Psoas muscle (tissue), 7 donors: ENCODE measurements at regions not wholly inside any gene's neighbourhood (a gene's known extent, or its start where the extent isn't known, plus 50 kb on each side); places are given as distances from the start of the nearest gene placed in this dataset.

Experiments
- ATAC-seq, 4 donors: fragments of 200-7000 bp; cut with Tn5 transposase; one replicate each; pipeline ENCODE4 v1.9.1; 2020; ENCODE audit warnings: moderate library complexity in 3 of 4, mild to moderate bottlenecking in 2 of 4
- DNase-seq, 2 donors: peaks; one replicate each; pipeline ENCODE4 v3.0.0-alpha.2; 2020
- H3K27ac ChIP-seq: fragments of 200-600 bp; one replicate; pipeline ENCODE4 v1.8.0; 2022
- H3K27me3 ChIP-seq, 3 donors: fragments of 200-600 bp in 1 of 3; one replicate each; pipeline versions ENCODE4 v1.6.1 to v1.8.0; 2013 to 2022; ENCODE audit warnings: low read length in 2 of 3, mild to moderate bottlenecking in 2 of 3, moderate library complexity in 1 of 3; ENCODE audit not compliant: insufficient read depth in 3 of 3
- H3K36me3 ChIP-seq, 2 donors: fragments of 200-600 bp in 1 of 2; one replicate each; pipeline versions ENCODE4 v1.6.1 to v1.8.0; 2013 to 2022; ENCODE audit warnings: low read depth in 1 of 2, mild to moderate bottlenecking in 1 of 2, moderate library complexity in 1 of 2; ENCODE audit not compliant: insufficient read depth in 1 of 2
- H3K4me1 ChIP-seq: fragments of 200-600 bp; one replicate; pipeline ENCODE4 v1.8.0; 2022
- H3K4me3 ChIP-seq: fragments of 200-600 bp; one replicate; pipeline ENCODE4 v1.8.0; 2022; ENCODE audit warnings: mild to moderate bottlenecking
- H3K9me3 ChIP-seq: fragments of 200-600 bp; one replicate; pipeline ENCODE4 v1.8.0; 2022
- WGBS, 3 donors: extraction: QIAGEN DNeasy Blood & Tissue Kit; methylation state at CpG; one replicate each; pipeline versions ENCODE4 v1.1.6 to v1.1.7; 2013; 5-methylcytosine and 5-hydroxymethylcytosine counted together
- intact Hi-C, 2 donors: fragments of 100-400 bp; cut with DNase I; formaldehyde crosslinking; loops; one replicate each; pipeline versions ENCODE4 v1.11.0 to v1.14.2; 2022
- TF ChIP-seq, protein P1 (sequence below): fragments of 200-600 bp; IDR thresholded peaks from one replicate; pipeline ENCODE4 v1.8.0; 2022; ENCODE audit warnings: antibody characterized with exemption
- donor health status: healthy with polysubstance abuse.
- donor health status: DM: no; HTN: no; CAD: no; lungs with moderate emphysema.
- donor health status: Bipolar disorder and iron deficiency.
- donor health status: healthy.
- donor health status: DM: yes; HTN: yes; CAD: no.
- donor health status: DM: no; HTN: no; CAD: no.
- donor health status: DM: yes; HTN: yes; CAD: no.

DNA sequence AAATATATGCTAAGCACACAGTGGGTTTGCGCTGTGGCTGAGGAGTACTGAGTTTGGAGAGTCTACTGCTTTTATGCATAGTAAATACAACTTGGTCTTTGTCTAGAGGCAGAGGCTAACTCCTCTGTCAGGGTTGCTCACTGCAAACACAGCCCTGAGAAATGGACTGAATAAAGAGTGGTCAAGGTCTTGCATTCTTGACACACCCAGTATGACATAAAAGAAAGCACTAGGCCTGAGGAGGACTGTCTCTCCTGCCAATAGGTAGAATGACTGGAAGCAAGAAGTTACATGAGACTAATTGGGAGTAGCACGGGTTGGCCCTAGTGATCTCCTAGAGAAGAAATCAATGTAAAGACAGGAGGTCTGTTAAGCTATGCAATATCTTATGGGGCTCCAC, 367.2 kb upstream of the B3GALT2 start:
- TF ChIP-seq, protein P1, sequence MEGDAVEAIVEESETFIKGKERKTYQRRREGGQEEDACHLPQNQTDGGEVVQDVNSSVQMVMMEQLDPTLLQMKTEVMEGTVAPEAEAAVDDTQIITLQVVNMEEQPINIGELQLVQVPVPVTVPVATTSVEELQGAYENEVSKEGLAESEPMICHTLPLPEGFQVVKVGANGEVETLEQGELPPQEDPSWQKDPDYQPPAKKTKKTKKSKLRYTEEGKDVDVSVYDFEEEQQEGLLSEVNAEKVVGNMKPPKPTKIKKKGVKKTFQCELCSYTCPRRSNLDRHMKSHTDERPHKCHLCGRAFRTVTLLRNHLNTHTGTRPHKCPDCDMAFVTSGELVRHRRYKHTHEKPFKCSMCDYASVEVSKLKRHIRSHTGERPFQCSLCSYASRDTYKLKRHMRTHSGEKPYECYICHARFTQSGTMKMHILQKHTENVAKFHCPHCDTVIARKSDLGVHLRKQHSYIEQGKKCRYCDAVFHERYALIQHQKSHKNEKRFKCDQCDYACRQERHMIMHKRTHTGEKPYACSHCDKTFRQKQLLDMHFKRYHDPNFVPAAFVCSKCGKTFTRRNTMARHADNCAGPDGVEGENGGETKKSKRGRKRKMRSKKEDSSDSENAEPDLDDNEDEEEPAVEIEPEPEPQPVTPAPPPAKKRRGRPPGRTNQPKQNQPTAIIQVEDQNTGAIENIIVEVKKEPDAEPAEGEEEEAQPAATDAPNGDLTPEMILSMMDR, result no peak
- WGBS, 3 donors, result 88 to 90% (median 89%) methylated on average over 2 of the region's 2 CpGs
- no peak for ATAC-seq

DNA sequence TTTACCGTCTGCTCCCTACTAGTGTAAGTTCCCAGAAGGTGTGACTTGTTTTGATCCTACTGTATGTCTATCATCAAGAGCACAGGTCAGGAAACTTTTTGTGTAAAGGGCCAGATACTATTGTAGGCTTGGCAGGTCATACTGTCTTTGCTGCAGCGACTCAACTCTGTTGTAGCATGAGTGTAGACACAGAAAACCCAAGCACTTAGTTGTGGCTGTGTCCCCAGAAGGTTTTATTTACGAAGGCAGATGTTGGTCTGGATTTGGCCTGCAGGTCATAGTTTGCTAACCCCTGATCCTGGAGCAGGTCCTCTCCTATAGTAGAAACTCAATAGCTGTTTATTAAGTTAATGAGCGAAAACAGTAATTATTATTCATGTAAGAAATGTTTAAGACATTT, 365.9 kb upstream of the B3GALT2 start:
- no peak for ATAC-seq
- Histone ChIP-seq H3K27me3 (no peaks in the 10 kb centered on the region), H3K36me3 (no peaks in the 10 kb centered on the region), H3K9me3 (no peaks in the 10 kb centered on the region), H3K27ac (no peak overlapping the region), H3K4me1 (no peaks in the 10 kb centered on the region), H3K4me3 (no peak overlapping the region)
- WGBS, 3 donors, result 77 to 86% (median 79%) methylated on average over 4 of the region's 4 CpGs
- no peak for DNase-seq
- TF ChIP-seq, protein P1, result no peak
- intact Hi-C loops, result no loop called here

More for the DNA sequence above, 367.2 kb upstream of the B3GALT2 start:
- no peaks in the 10 kb centered on the region for H3K4me1 ChIP-seq
- H3K4me3 ChIP-seq, result no peak overlapping the region
- intact Hi-C loops, result no loop called here
- H3K27ac ChIP-seq, result no peak overlapping the region
- DNase-seq, result no peak
- H3K27me3 ChIP-seq, result no peaks in the 10 kb centered on the region
- no peaks in the 10 kb centered on the region for H3K9me3 ChIP-seq
- no peaks in the 10 kb centered on the region for H3K36me3 ChIP-seq

DNA sequence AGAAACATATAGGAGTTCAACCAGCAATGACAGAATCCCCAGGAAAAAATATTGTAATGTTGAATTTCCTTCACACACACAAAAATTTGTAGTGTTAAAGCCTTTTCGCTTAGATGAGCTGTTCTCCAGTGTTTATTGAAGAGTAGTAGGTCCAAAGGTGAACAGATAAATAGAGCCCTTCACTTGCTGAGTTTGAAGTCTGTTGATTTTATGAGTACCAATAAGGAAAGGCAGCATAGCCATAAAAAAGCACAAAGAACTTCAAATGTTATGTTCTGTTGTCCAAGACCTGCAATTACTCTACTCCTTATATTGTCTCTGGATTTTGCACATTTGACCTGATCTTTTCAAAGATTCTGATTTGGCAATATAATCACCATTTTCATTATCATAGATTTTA, 362.7 kb upstream of the B3GALT2 start:
- no peak for ATAC-seq
- Histone ChIP-seq H3K9me3 (no peaks in the 10 kb centered on the region), H3K36me3 (no peaks in the 10 kb centered on the region), H3K27me3 (no peaks in the 10 kb centered on the region), H3K4me3 (no peak overlapping the region), H3K4me1 (no peaks in the 10 kb centered on the region), H3K27ac (no peak overlapping the region)
- 74 to 94% (median 88%) methylated on average over 1 of the region's 1 CpG for WGBS, 3 donors
- intact Hi-C loops, result no loop called here
- TF ChIP-seq, protein P1, result no peak
- no peak for DNase-seq

DNA sequence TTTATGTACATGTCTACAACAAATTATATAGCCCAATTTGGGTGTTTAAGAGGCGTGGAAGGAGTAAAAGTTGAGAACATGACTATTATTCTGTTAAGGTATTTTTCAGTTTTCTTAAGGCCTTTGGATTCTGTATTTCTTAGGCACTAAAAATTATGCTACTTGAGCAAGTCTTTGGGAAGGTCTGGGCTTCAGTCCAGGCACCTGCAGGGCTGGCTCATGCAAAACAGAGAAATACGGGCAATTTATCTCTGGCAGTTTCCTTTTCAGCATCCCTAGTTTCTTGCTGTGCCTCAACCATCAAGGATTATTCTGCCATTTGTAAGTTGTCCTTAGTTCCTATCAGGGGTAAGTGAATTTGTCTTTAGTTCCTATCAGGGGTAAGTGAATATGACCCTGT, 358.8 kb upstream of the B3GALT2 start:
- H3K27me3 ChIP-seq, result no peaks in the 10 kb centered on the region
- H3K36me3 ChIP-seq, result no peaks in the 10 kb centered on the region
- ATAC-seq (no peak), DNase-seq (no peak)
- WGBS, 3 donors, result 49 to 58% (median 53%) methylated on average over 2 of the region's 2 CpGs
- H3K27ac ChIP-seq, result no peak overlapping the region
- no peak overlapping the region for H3K4me3 ChIP-seq
- H3K9me3 ChIP-seq, result no peaks in the 10 kb centered on the region
- H3K4me1 ChIP-seq, result no peaks in the 10 kb centered on the region
- intact Hi-C loops, result no loop called here
- TF ChIP-seq, protein P1, result no peak

DNA sequence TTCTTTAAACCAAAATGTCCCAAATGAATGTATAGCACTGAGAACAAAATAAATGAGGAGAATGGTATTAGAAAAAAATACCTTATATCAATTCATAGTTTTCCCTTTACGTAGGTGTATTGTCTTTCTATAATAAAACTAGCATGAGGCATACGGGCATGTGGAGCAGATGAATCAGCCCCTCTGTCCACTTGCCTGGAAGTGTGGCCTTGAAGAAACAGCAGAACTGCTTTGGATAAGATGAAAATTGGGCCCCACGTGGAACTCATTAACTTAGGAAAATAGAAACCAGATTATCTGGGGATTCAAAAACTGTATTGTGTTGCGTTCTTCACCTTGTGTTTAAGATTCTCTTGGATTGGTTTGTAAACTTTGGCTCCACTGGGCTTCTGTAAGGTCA, 356.8 kb upstream of the B3GALT2 start:
- intact Hi-C loops, result no loop called here
- 70 to 73% (median 71%) methylated on average over 4 of the region's 4 CpGs for WGBS, 3 donors
- TF ChIP-seq, protein P1, result no peak
- H3K4me1 ChIP-seq, result no peaks in the 10 kb centered on the region
- H3K27ac ChIP-seq, result no peak overlapping the region
- no peaks in the 10 kb centered on the region for H3K9me3 ChIP-seq
- no peak for ATAC-seq
- no peaks in the 10 kb centered on the region for H3K36me3 ChIP-seq
- DNase-seq, result no peak
- H3K4me3 ChIP-seq, result no peak overlapping the region
- no peaks in the 10 kb centered on the region for H3K27me3 ChIP-seq
